Karpas-422 (cell line): ENCODE measurements at regions not wholly inside any gene's neighbourhood (a gene's known extent, or its start where the extent isn't known, plus 50 kb on each side); places are given as distances from the start of the nearest gene placed in this dataset.
A peak's percentile ranks its signal among the peaks of the same experiment; 100 is the strongest.
"Not testable (repeated sequence)": the region's sequence is repeated elsewhere in the genome, so short reads cannot be mapped to it uniquely, and the experiment has no call there.

ENCODE experiments used
- DNase-seq: peaks from one replicate; pipeline ENCODE4 v3.0.0-alpha.2; 2015
- H2AFZ ChIP-seq: fragments of 200-600 bp; sonication (generic); 2 replicates; pipeline ENCODE4 v1.6.1; 2014; ENCODE audit warnings: antibody characterized with exemption, low read length, mixed read lengths
- H3K27ac ChIP-seq: fragments of 200-600 bp; sonication (generic); 2 replicates; pipeline ENCODE4 v1.5.1; 2014; ENCODE audit warnings: mild to moderate bottlenecking, low read length, moderate library complexity
- H3K27me3 ChIP-seq: fragments of 200-600 bp; sonication (generic); 2 replicates; pipeline ENCODE4 v1.6.1; 2014; ENCODE audit warnings: low read length, mixed read lengths
- H3K36me3 ChIP-seq: fragments of 200-600 bp; sonication (generic); 2 replicates; pipeline ENCODE4 v1.6.1; 2014; ENCODE audit warnings: low read length, mixed read lengths; ENCODE audit not compliant: insufficient read depth
- H3K4me1 ChIP-seq: fragments of 200-600 bp; sonication (generic); 2 replicates; pipeline ENCODE4 v1.6.1; 2014; ENCODE audit warnings: mild to moderate bottlenecking, low read length, mixed read lengths
- H3K4me2 ChIP-seq: fragments of 200-600 bp; sonication (generic); 2 replicates; pipeline ENCODE4 v1.6.1; 2014; ENCODE audit warnings: low read length, low read depth, mild to moderate bottlenecking; ENCODE audit not compliant: poor library complexity, severe bottlenecking
- H3K4me3 ChIP-seq: fragments of 200-600 bp; sonication (generic); 2 replicates; pipeline ENCODE4 v1.5.1; 2014; ENCODE audit warnings: mild to moderate bottlenecking, antibody characterized with exemption, low read length, mixed read lengths
- H3K79me2 ChIP-seq: fragments of 200-600 bp; sonication (generic); 2 replicates; pipeline ENCODE4 v1.6.1; 2014; ENCODE audit warnings: mild to moderate bottlenecking, low read length, mixed read lengths
- H3K9ac ChIP-seq: fragments of 200-600 bp; sonication (generic); 2 replicates; pipeline ENCODE4 v1.6.0; 2014; ENCODE audit warnings: low read length
- H3K9me2 ChIP-seq: fragments of 200-600 bp; sonication (generic), shearing (Covaris generic); replicated peaks from 2 replicates; pipeline ENCODE4 v1.6.0; 2014; ENCODE audit warnings: mild to moderate bottlenecking, low read length, moderate library complexity; ENCODE audit not compliant: insufficient read depth
- H3K9me3 ChIP-seq: fragments of 300-700, 200-600 bp; sonication (generic); 2 replicates; pipeline ENCODE4 v1.6.1; 2014; ENCODE audit warnings: low read length, mixed read lengths
- H4K20me1 ChIP-seq: fragments of 200-600 bp; sonication (generic); 2 replicates; pipeline ENCODE4 v1.6.1; 2014; ENCODE audit warnings: mild to moderate bottlenecking, antibody characterized with exemption, low read length, low read depth; ENCODE audit not compliant: insufficient read depth

GRCh38 chr2:39919511-39920306 is 140.7 kb upstream of the THUMPD2 start:
- Histone ChIP-seq H3K4me1 (peaks cover 15% of the 10 kb centered on the region), H2AFZ (no peak overlapping the region), H3K36me3 (no peaks in the 10 kb centered on the region), H3K4me2 (no peak overlapping the region), H3K9ac (no peak overlapping the region), H3K9me2 (no peaks in the 10 kb centered on the region), H3K4me3 (no peak overlapping the region), H3K9me3 (no peaks in the 10 kb centered on the region), H4K20me1 (no peaks in the 10 kb centered on the region), H3K27me3 (no peaks in the 10 kb centered on the region), H3K79me2 (no peaks in the 10 kb centered on the region), H3K27ac (no peak overlapping the region)
- DNase-seq: no peak

DNA sequence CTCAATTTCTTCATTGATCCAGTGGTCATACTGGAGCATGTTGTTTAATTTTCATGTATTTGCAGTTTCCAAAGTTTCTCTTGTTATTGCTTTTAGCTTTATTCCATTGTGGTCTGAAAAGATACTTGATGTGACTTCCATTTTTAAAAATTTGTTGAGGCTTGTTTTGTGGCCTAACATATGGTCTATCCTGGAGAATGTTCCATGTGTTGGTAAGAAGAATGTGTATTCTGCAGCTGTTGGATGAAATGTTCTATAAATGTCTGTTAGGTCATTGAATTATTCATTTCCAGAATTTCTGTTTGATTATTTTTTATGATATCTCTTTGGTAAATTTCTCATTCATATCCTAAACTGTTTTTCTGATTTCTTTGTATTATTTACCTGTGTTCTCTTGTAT is 139.8 kb upstream of the THUMPD2 start:
- no peak for DNase-seq
- Histone ChIP-seq H3K9ac (no peak overlapping the region), H3K9me3 (no peaks in the 10 kb centered on the region), H3K27ac (no peak overlapping the region), H3K27me3 (no peaks in the 10 kb centered on the region), H2AFZ (no peak overlapping the region), H3K4me2 (no peak overlapping the region), H3K4me3 (no peak overlapping the region), H3K9me2 (no peaks in the 10 kb centered on the region), H3K4me1 (peaks cover 15% of the 10 kb centered on the region), H3K79me2 (no peaks in the 10 kb centered on the region), H3K36me3 (no peaks in the 10 kb centered on the region), H4K20me1 (no peaks in the 10 kb centered on the region)

- H2AFZ ChIP-seq, H3K27ac ChIP-seq, H4K20me1 ChIP-seq, H3K36me3 ChIP-seq, H3K9ac ChIP-seq, H3K9me3 ChIP-seq, H3K9me2 ChIP-seq, H3K4me3 ChIP-seq, DNase-seq, H3K4me2 ChIP-seq, H3K79me2 ChIP-seq, H3K27me3 ChIP-seq: not testable (repeated sequence)
- H3K4me1 ChIP-seq: peaks cover 15% of the 10 kb centered on the region
Measured at GRCh38 chr2:39917371-39917770, 138.3 kb upstream of the THUMPD2 start.

DNA sequence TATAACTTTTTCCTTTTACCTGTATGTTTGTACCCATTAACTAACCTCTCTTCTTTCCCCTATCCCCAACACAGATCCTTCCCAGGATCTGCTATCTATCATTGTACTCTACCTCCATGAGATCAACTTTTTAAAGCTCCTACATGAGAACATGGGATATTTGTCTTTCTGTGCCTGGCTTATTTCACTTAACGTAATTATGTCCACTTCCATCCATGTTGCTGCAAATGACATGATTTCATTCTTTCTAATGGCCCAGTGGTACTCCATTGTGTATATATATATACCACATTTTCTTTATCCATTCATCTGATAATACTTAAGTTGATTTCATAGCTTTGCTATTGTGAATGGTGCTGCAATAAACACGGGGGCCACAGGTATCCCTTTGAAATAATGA is 135.9 kb upstream of the THUMPD2 start:
- Histone ChIP-seq H3K27me3 (no peaks in the 10 kb centered on the region), H3K4me1 (peaks cover 3% of the 10 kb centered on the region; the same call in 1 of the 2 replicates), H3K9ac (no peak overlapping the region), H3K9me3 (no peaks in the 10 kb centered on the region), H4K20me1 (no peaks in the 10 kb centered on the region), H3K27ac (no peak overlapping the region), H3K79me2 (no peaks in the 10 kb centered on the region), H3K36me3 (no peaks in the 10 kb centered on the region), H3K9me2 (no peaks in the 10 kb centered on the region), H3K4me2 (no peak overlapping the region), H3K4me3 (no peak overlapping the region), H2AFZ (no peak overlapping the region)
- DNase-seq: no peak

DNA sequence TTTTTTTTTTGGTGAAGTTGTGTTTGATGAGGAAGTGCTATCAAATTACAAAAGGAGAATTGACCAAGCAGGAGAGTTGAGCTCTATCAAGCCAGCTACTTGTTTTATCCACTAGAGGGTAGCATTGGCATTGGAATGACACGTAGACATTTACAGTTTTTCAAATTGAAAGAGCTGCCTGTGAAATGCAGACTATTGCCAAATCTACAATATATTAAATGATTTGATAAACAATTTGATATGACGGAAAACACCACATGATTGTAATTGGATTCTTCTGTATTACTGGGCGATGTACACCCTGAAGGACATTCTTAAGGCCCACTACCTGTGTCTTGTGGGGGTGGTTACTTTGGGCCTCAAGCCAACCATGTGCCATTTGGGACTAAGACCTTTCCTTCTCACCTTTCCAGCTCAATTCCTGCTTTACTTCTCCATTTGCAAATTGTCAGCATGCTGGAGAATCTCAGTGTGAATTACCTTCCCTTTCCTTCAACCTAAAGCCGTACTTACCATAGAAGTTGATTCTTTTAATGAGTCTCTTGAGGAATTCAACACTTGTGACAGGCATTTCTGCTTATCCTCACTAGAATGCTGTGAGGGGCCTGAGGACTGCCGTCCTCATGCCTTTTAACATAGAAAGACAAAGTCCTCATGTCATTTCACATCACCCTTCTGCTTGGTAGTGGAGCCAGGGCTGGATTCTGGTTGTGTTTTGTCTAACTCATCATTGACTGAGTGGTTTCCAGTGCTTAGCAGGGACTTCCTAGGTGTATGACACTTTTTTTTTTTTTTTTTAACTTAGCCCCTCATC is 134.8 kb upstream of the THUMPD2 start:
- H3K9me2 ChIP-seq: no peaks in the 10 kb centered on the region
- no peaks in the 10 kb centered on the region for H3K4me1 ChIP-seq
- no peak overlapping the region for H2AFZ ChIP-seq
- DNase-seq: peak; percentile 85
- no peak overlapping the region for H3K27ac ChIP-seq
- no peak overlapping the region for H3K4me3 ChIP-seq
- no peaks in the 10 kb centered on the region for H3K9me3 ChIP-seq
- no peaks in the 10 kb centered on the region for H4K20me1 ChIP-seq
- no peaks in the 10 kb centered on the region for H3K79me2 ChIP-seq
- H3K27me3 ChIP-seq: no peaks in the 10 kb centered on the region
- H3K36me3 ChIP-seq: no peaks in the 10 kb centered on the region
- no peak overlapping the region for H3K4me2 ChIP-seq
- no peak overlapping the region for H3K9ac ChIP-seq

DNA sequence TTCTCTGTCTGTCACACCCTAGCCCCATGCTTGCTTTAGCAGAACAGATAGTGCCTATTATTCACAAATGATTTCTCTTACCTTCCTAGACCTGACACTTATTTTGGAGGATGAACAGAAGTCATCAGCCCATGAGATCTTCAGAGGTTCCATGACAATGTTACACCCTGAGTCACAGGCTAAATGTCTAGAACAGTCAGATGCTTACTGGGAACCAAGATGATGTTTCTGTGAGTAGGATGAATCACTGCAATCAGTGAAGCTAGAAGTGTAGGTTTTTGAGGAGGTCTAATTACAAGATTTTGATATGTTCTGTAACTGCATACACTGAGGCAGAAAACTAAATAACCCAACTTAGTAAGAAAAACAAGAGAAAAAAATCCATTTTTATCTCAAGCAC is 123.0 kb upstream of the THUMPD2 start:
- H3K4me2 ChIP-seq: no peak overlapping the region
- H3K27me3 ChIP-seq: no peaks in the 10 kb centered on the region
- DNase-seq: no peak
- H3K9me3 ChIP-seq: no peaks in the 10 kb centered on the region
- no peaks in the 10 kb centered on the region for H3K4me1 ChIP-seq
- H3K4me3 ChIP-seq: no peak overlapping the region
- no peaks in the 10 kb centered on the region for H3K9me2 ChIP-seq
- no peak overlapping the region for H2AFZ ChIP-seq
- no peaks in the 10 kb centered on the region for H3K79me2 ChIP-seq
- no peaks in the 10 kb centered on the region for H4K20me1 ChIP-seq
- no peaks in the 10 kb centered on the region for H3K36me3 ChIP-seq
- no peak overlapping the region for H3K27ac ChIP-seq
- H3K9ac ChIP-seq: no peak overlapping the region

- H3K4me2 ChIP-seq: no peak overlapping the region
- no peak overlapping the region for H3K27ac ChIP-seq
- H3K9me2 ChIP-seq: no peaks in the 10 kb centered on the region
- no peaks in the 10 kb centered on the region for H3K27me3 ChIP-seq
- H3K4me1 ChIP-seq: no peaks in the 10 kb centered on the region
- DNase-seq: no peak
- no peaks in the 10 kb centered on the region for H3K79me2 ChIP-seq
- no peak overlapping the region for H3K4me3 ChIP-seq
- no peak overlapping the region for H3K9ac ChIP-seq
- no peak overlapping the region for H2AFZ ChIP-seq
- no peaks in the 10 kb centered on the region for H3K36me3 ChIP-seq
- H4K20me1 ChIP-seq: no peaks in the 10 kb centered on the region
- H3K9me3 ChIP-seq: no peaks in the 10 kb centered on the region
Measured at GRCh38 chr2:39898934-39899333, 119.9 kb upstream of the THUMPD2 start.

GRCh38 chr2:39897273-39897672 is 118.2 kb upstream of the THUMPD2 start:
- Histone ChIP-seq H4K20me1 (no peaks in the 10 kb centered on the region), H3K4me3 (no peak overlapping the region), H3K4me1 (no peaks in the 10 kb centered on the region), H3K27me3 (no peaks in the 10 kb centered on the region), H3K27ac (no peak overlapping the region), H3K36me3 (no peaks in the 10 kb centered on the region), H2AFZ (no peak overlapping the region), H3K4me2 (no peak overlapping the region), H3K79me2 (no peaks in the 10 kb centered on the region), H3K9me2 (no peaks in the 10 kb centered on the region), H3K9ac (no peak overlapping the region), H3K9me3 (no peaks in the 10 kb centered on the region)
- no peak for DNase-seq
